Peyer's patch (tissue), 4 donors: ENCODE measurements at regions not wholly inside any gene's neighbourhood (a gene's known extent, or its start where the extent isn't known, plus 50 kb on each side); places are given as distances from the start of the nearest gene placed in this dataset.

Source experiments
- DNase-seq, 3 donors: peaks; one replicate each; pipeline ENCODE4 v3.0.0-alpha.2; 2017 to 2019
- H3K27ac ChIP-seq, 4 donors: fragments of 200-600 bp; sonication (generic); one replicate each; pipeline ENCODE4 v1.5.1; 2016 to 2019
- H3K27me3 ChIP-seq, 2 donors: fragments of 200-600 bp; sonication (generic); one replicate each; pipeline ENCODE4 v1.5.1; 2019
- H3K36me3 ChIP-seq, 3 donors: fragments of 200-600 bp; sonication (generic); one replicate each; pipeline ENCODE4 v1.5.1; 2016 to 2019
- H3K4me1 ChIP-seq, 4 donors: fragments of 200-600 bp; sonication (generic); one replicate each; pipeline ENCODE4 v1.5.1; 2016 to 2019
- H3K4me3 ChIP-seq, 4 donors: fragments of 200-600 bp; sonication (generic); 1 replicate in 3 of 4; 2 replicates in 1 of 4; pipeline ENCODE4 v1.5.1; 2016 to 2019; ENCODE audit warnings: mild to moderate bottlenecking in 1 of 4
- H3K9me3 ChIP-seq, 4 donors: fragments of 200-600 bp; sonication (generic); one replicate each; pipeline ENCODE4 v1.5.1; 2016 to 2019; ENCODE audit warnings: mild to moderate bottlenecking in 1 of 4
- POLR2A ChIP-seq, 2 donors: fragments of 450-650 bp; IDR thresholded peaks; one replicate each; pipeline ENCODE4 v1.5.1; 2017; ENCODE audit warnings: antibody characterized with exemption in 2 of 2, mild to moderate bottlenecking in 2 of 2, moderate library complexity in 2 of 2
- TF ChIP-seq, protein P1 (sequence below), 6 experiments: fragments of 450-650 bp in 4 of 6; fragments of 200-600 bp in 2 of 6; sonication (generic) in 1 of 6; IDR thresholded peaks; one replicate each; pipeline ENCODE4 v1.5.1; 2017 to 2019; ENCODE audit warnings: antibody characterized with exemption in 6 of 6, mild to moderate bottlenecking in 3 of 6, moderate library complexity in 1 of 6

GRCh38 chr1:13911697-13912619 lies 212.0 kb downstream of the PRDM2 start:
- no peak overlapping the region for H3K4me3 ChIP-seq
- no peak for TF ChIP-seq POLR2A (IDR thresholded peaks at IDR 0.05)
- TF ChIP-seq, protein P1, sequence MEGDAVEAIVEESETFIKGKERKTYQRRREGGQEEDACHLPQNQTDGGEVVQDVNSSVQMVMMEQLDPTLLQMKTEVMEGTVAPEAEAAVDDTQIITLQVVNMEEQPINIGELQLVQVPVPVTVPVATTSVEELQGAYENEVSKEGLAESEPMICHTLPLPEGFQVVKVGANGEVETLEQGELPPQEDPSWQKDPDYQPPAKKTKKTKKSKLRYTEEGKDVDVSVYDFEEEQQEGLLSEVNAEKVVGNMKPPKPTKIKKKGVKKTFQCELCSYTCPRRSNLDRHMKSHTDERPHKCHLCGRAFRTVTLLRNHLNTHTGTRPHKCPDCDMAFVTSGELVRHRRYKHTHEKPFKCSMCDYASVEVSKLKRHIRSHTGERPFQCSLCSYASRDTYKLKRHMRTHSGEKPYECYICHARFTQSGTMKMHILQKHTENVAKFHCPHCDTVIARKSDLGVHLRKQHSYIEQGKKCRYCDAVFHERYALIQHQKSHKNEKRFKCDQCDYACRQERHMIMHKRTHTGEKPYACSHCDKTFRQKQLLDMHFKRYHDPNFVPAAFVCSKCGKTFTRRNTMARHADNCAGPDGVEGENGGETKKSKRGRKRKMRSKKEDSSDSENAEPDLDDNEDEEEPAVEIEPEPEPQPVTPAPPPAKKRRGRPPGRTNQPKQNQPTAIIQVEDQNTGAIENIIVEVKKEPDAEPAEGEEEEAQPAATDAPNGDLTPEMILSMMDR (IDR thresholded peaks at IDR 0.05) = no peak
- H3K9me3 ChIP-seq = no peaks in the 10 kb centered on the region
- no peak for DNase-seq
- H3K27me3 ChIP-seq = no peaks in the 10 kb centered on the region
- H3K4me1 ChIP-seq = no peaks in the 10 kb centered on the region
- no peak overlapping the region for H3K27ac ChIP-seq
- H3K36me3 ChIP-seq = no peaks in the 10 kb centered on the region

- Histone ChIP-seq H3K36me3 (no peaks in the 10 kb centered on the region), H3K4me1 (no peaks in the 10 kb centered on the region), H3K4me3 (no peak overlapping the region), H3K27me3 (no peaks in the 10 kb centered on the region), H3K27ac (no peak overlapping the region), H3K9me3 (no peaks in the 10 kb centered on the region)
- TF ChIP-seq, protein P1 (IDR thresholded peaks at IDR 0.05) = no peak
- no peak for TF ChIP-seq POLR2A (IDR thresholded peaks at IDR 0.05)
- DNase-seq = no peak
Observed at GRCh38 chr1:13913396-13913795, 213.4 kb downstream of the PRDM2 start.

DNA sequence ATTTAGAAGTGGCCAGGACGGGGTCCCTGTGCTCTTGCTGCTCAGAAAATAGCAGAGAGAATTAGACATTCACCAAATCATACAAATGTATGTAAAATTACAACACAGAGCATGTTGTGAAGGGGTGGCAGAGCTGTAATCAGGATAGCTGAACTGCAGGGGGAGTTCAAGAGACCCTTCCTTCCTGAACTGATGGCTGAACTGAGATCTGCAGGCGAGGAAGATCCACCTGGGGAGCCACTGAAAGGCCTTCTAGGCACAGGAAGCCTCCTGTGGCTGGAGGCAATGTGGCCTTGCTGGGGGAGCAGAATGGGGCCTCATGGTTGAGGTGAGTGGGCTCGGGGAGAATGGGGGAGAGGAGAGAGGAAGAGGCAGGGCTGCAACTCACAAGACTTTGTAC lies 216.5 kb downstream of the PRDM2 start:
- no peaks in the 10 kb centered on the region for H3K36me3 ChIP-seq
- no peak overlapping the region for H3K27ac ChIP-seq
- H3K4me1 ChIP-seq = no peaks in the 10 kb centered on the region
- no peak for TF ChIP-seq POLR2A (IDR thresholded peaks at IDR 0.05)
- TF ChIP-seq, protein P1 (IDR thresholded peaks at IDR 0.05) = no peak
- H3K9me3 ChIP-seq = no peaks in the 10 kb centered on the region
- H3K27me3 ChIP-seq = no peaks in the 10 kb centered on the region
- DNase-seq = no peak
- no peak overlapping the region for H3K4me3 ChIP-seq

DNA sequence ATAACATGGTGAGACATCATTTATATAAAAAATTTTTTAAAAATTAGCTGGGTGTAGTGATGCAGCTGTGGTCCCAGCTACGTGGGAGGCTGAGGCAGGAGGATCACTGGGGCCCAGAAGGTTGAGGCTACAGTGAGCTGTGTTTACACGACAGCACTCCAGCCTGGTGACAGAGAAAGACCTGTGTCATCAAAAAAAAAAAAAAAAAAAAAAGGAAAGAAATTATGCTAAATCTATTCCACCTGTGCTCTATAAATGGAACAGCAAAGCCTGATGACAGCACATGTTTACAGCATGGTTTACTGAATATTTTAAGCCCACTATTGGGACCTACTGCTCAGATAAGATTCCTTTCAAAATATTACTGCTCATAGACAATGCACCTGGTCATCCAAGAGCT lies 217.6 kb downstream of the PRDM2 start:
- TF ChIP-seq POLR2A (IDR thresholded peaks at IDR 0.05) = no peak
- TF ChIP-seq, protein P1 (IDR thresholded peaks at IDR 0.05) = no peak
- Histone ChIP-seq H3K4me1 (no peaks in the 10 kb centered on the region), H3K27ac (no peak overlapping the region), H3K9me3 (no peaks in the 10 kb centered on the region), H3K27me3 (no peaks in the 10 kb centered on the region), H3K4me3 (no peak overlapping the region), H3K36me3 (no peaks in the 10 kb centered on the region)
- DNase-seq = no peak

DNA sequence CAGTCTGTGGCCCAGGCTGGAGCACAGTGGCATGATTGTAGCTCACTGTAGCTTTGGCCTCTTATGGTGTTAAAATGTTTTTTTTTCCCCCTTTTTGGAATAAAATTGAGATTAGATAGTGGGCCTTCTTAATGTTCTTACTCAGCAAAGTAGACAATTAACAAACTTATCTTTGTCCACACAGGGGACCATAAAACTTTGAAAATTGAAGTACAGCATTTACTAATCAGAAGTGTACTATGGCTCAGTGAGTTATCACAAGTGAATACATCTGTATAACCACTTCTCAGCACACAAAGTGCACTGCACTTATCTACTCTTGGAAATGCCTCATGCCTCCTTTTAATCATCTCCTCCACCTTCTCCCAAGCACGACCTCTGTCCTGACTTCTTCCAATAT lies 218.9 kb downstream of the PRDM2 start:
- TF ChIP-seq, protein P1 (IDR thresholded peaks at IDR 0.05) = no peak
- no peak for TF ChIP-seq POLR2A (IDR thresholded peaks at IDR 0.05)
- Histone ChIP-seq H3K9me3 (no peaks in the 10 kb centered on the region), H3K27ac (no peak overlapping the region), H3K4me1 (no peaks in the 10 kb centered on the region), H3K36me3 (no peaks in the 10 kb centered on the region), H3K4me3 (no peak overlapping the region), H3K27me3 (no peaks in the 10 kb centered on the region)
- DNase-seq = no peak
